ENCODE measurements at regions not wholly inside any gene's neighbourhood (a gene's known extent, or its start where the extent isn't known, plus 50 kb on each side); places are given as distances from the start of the nearest gene placed in this dataset.

- TF ChIP-seq CTCF (IDR thresholded peaks at IDR 0.05): no peak
- Histone ChIP-seq H3K4me1 (no peaks in the 10 kb centered on the region), H3K36me3 (no peaks in the 10 kb centered on the region), H3K27me3 (no peaks in the 10 kb centered on the region), H3K9me3 (peaks cover 0 to 22% (median 8%) of the 10 kb centered on the region in 11 donors), H3K4me3 (no peak overlapping the region), H3K27ac (no peak overlapping the region)
- DNase-seq (no peak), ATAC-seq (no peak)
- whole genome bisulfite sequencing, 2 donors: 62 to 76% methylated on average over 1 of the region's 1 CpG
- intact Hi-C loops (cut with DNase I): no loop called here
Observed at GRCh38 chr2:19195661-19196060, 162.8 kb downstream of the OSR1 start.

GRCh38 chr2:19189391-19189790, 169.0 kb downstream of the OSR1 start:
- intact Hi-C loops (cut with DNase I): no loop called here
- Histone ChIP-seq H3K27ac (no peak overlapping the region), H3K9me3 (no peaks in the 10 kb centered on the region), H3K4me3 (no peak overlapping the region), H3K4me1 (peaks cover 0 to 5% (median 0%) of the 10 kb centered on the region in 9 donors), H3K36me3 (no peaks in the 10 kb centered on the region), H3K27me3 (no peaks in the 10 kb centered on the region)
- no peak for TF ChIP-seq CTCF (IDR thresholded peaks at IDR 0.05)
- DNase-seq: no peak
- ATAC-seq: no peak
- 97% methylated on average over 1 of the region's 1 CpG for WGBS, 2 donors

GRCh38 chr2:19187323-19188020, 171.0 kb downstream of the OSR1 start:
- no peak for DNase-seq
- intact Hi-C loops (cut with DNase I): no loop called here
- Histone ChIP-seq H3K4me3 (no peak overlapping the region), H3K27me3 (no peaks in the 10 kb centered on the region), H3K9me3 (peaks cover 0 to 3% (median 0%) of the 10 kb centered on the region in 11 donors), H3K4me1 (peaks cover 0 to 5% (median 0%) of the 10 kb centered on the region in 9 donors), H3K36me3 (no peaks in the 10 kb centered on the region), H3K27ac (no peak overlapping the region)
- 83 to 85% methylated on average over 5 of the region's 5 CpGs for WGBS, 2 donors
- ATAC-seq: no peak
- no peak for TF ChIP-seq CTCF (IDR thresholded peaks at IDR 0.05)

GRCh38 chr2:19185086-19185485, 173.3 kb downstream of the OSR1 start:
- WGBS, 2 donors: 91 to 92% methylated on average over 4 of the region's 4 CpGs
- H3K36me3 ChIP-seq: no peaks in the 10 kb centered on the region
- no peak overlapping the region for H3K27ac ChIP-seq
- no peak for ATAC-seq
- TF ChIP-seq CTCF (IDR thresholded peaks at IDR 0.05): no peak
- intact Hi-C loops (cut with DNase I): no loop called here
- DNase-seq: no peak
- H3K4me3 ChIP-seq: no peak overlapping the region
- no peaks in the 10 kb centered on the region for H3K27me3 ChIP-seq
- peaks cover 0 to 5% (median 0%) of the 10 kb centered on the region in 9 donors for H3K4me1 ChIP-seq
- peaks cover 0 to 17% (median 5%) of the 10 kb centered on the region in 11 donors for H3K9me3 ChIP-seq

Data from heart right ventricle (tissue), 16 donors.